T-cell (primary cell): ENCODE measurements at regions not wholly inside any gene's neighbourhood (a gene's known extent, or its start where the extent isn't known, plus 50 kb on each side); places are given as distances from the start of the nearest gene placed in this dataset.
"Not testable (repeated sequence)": the region's sequence is repeated elsewhere in the genome, so short reads cannot be mapped to it uniquely, and the experiment has no call there.

Source experiments
- ATAC-seq, 4 experiments: fragments of 200-7000 bp in 3 of 4; fragments of 150-1000 bp in 1 of 4; cut with Tn5 transposase; replicated peaks in 1 of 4; 1 replicate in 3 of 4; 2 replicates in 1 of 4; pipeline ENCODE4 v1.10.0; 2021; ENCODE audit warnings: moderate library complexity in 3 of 4, mild to moderate bottlenecking in 2 of 4, moderate number of reproducible peaks in 1 of 4
- CTCF ChIA-PET, 2 donors: fragments of 300-600 bp; sonication (Branson Sonifier 250); formaldehyde crosslinking; loops; one replicate each; lab custom pipeline; 2022; ENCODE audit warnings: antibody characterized with exemption in 2 of 2; lab: Charles Lee
- POLR2A ChIA-PET, 2 donors: fragments of 300-600 bp; sonication (Branson Sonifier 250); formaldehyde crosslinking; loops; one replicate each; lab custom pipeline; 2022; ENCODE audit warnings: antibody characterized with exemption in 2 of 2; lab: Charles Lee
- DNase-seq, 35 experiments: peaks; one replicate each; pipeline versions ENCODE4 v3.0.0 to v3.0.0-alpha.2; 2013 to 2023
- H3K27ac ChIP-seq: one replicate; pipeline ENCODE4 v1.5.1; 2013; ENCODE audit warnings: low read length
- H3K27me3 ChIP-seq, 2 experiments: replicated peaks in 1 of 2; 1 replicate in 1 of 2; 2 replicates in 1 of 2; pipeline versions ENCODE4 v1.6.1 to v1.7.0; 2013; ENCODE audit warnings: low read length in 1 of 2, mixed read lengths in 1 of 2; ENCODE audit not compliant: control insufficient read depth in 2 of 2, insufficient read depth in 2 of 2; ENCODE audit errors: extremely low read depth in 1 of 2
- H3K36me3 ChIP-seq, 2 donors: 1 replicate in 1 of 2; 2 replicates in 1 of 2; pipeline versions ENCODE4 v1.6.1 to v1.7.0; 2013; ENCODE audit warnings: low read length in 1 of 2; ENCODE audit not compliant: control insufficient read depth in 2 of 2, insufficient read depth in 1 of 2; ENCODE audit errors: extremely low read depth in 1 of 2
- H3K4me1 ChIP-seq, 2 experiments: 1 replicate in 1 of 2; 2 replicates in 1 of 2; pipeline versions ENCODE4 v1.6.1 to v1.7.0; 2013; ENCODE audit warnings: low read length in 2 of 2, mixed read lengths in 1 of 2; ENCODE audit not compliant: insufficient read depth in 2 of 2, control insufficient read depth in 1 of 2; ENCODE audit errors: extremely low read depth in 1 of 2
- H3K4me3 ChIP-seq, 2 donors: 1 replicate in 1 of 2; 2 replicates in 1 of 2; pipeline versions ENCODE4 v1.5.1 to v1.7.0; 2013; ENCODE audit warnings: mild to moderate bottlenecking in 2 of 2, low read length in 1 of 2, moderate library complexity in 1 of 2; ENCODE audit not compliant: control insufficient read depth in 1 of 2; ENCODE audit errors: extremely low read depth in 1 of 2
- H3K9me3 ChIP-seq: 2 replicates; pipeline ENCODE4 v1.7.0; 2013
- H3K27ac Mint-ChIP-seq, 2 donors: one replicate each; pipeline ENCODE4 v1.8.0; 2020 to 2021; ENCODE audit warnings: mild to moderate bottlenecking in 2 of 2, mixed read lengths in 2 of 2
- H3K27me3 Mint-ChIP-seq, 2 donors: one replicate each; pipeline ENCODE4 v1.8.0; 2021 to 2022; ENCODE audit warnings: mixed read lengths in 2 of 2
- H3K36me3 Mint-ChIP-seq: one replicate; pipeline ENCODE4 v1.8.0; 2021; ENCODE audit warnings: mixed read lengths
- H3K4me1 Mint-ChIP-seq, 3 donors: one replicate each; pipeline ENCODE4 v1.8.0; 2020 to 2022; ENCODE audit warnings: mixed read lengths in 3 of 3, mild to moderate bottlenecking in 1 of 3
- H3K4me3 Mint-ChIP-seq, 3 donors: one replicate each; pipeline ENCODE4 v1.8.0; 2020 to 2022; ENCODE audit warnings: mild to moderate bottlenecking in 3 of 3, mixed read lengths in 3 of 3, moderate library complexity in 3 of 3
- H3K9me3 Mint-ChIP-seq, 3 donors: one replicate each; pipeline ENCODE4 v1.8.0; 2020 to 2022; ENCODE audit warnings: mixed read lengths in 3 of 3
- WGBS: methylation state at CpG from one replicate; pipeline ENCODE4 v1.1.5; 2013; ENCODE audit warnings: missing lambda C conversion rate; ENCODE audit not compliant: insufficient coverage; 5-methylcytosine and 5-hydroxymethylcytosine counted together

GRCh38 chr15:20306497-20307106 lies 235.0 kb downstream of the GOLGA6L6 start:
- H3K4me3 Mint-ChIP-seq, H3K4me1 Mint-ChIP-seq, H3K9me3 Mint-ChIP-seq, H3K27ac ChIP-seq, H3K36me3 ChIP-seq, H3K27me3 Mint-ChIP-seq, ATAC-seq, H3K4me3 ChIP-seq, H3K9me3 ChIP-seq, H3K36me3 Mint-ChIP-seq, CTCF ChIA-PET, H3K4me1 ChIP-seq, DNase-seq, H3K27ac Mint-ChIP-seq, POLR2A ChIA-PET: not testable (repeated sequence)
- peaks cover 0 to 14% of the 10 kb centered on the region in 2 experiments for H3K27me3 ChIP-seq
- 49% methylated on average over 3 of the region's 3 CpGs for WGBS

GRCh38 chr15:20305912-20306311 lies 235.7 kb downstream of the GOLGA6L6 start:
- ATAC-seq, H3K9me3 ChIP-seq, H3K27me3 Mint-ChIP-seq, H3K27ac Mint-ChIP-seq, H3K4me3 ChIP-seq, H3K36me3 Mint-ChIP-seq, H3K4me1 ChIP-seq, H3K4me1 Mint-ChIP-seq, POLR2A ChIA-PET, CTCF ChIA-PET, H3K4me3 Mint-ChIP-seq, DNase-seq, H3K27ac ChIP-seq, H3K9me3 Mint-ChIP-seq, H3K36me3 ChIP-seq: not testable (repeated sequence)
- WGBS = 74% methylated on average over 7 of the region's 7 CpGs
- H3K27me3 ChIP-seq = peaks cover 0 to 14% of the 10 kb centered on the region in 2 experiments

GRCh38 chr15:20305015-20305465 lies 236.6 kb downstream of the GOLGA6L6 start:
- H3K9me3 Mint-ChIP-seq, H3K9me3 ChIP-seq, DNase-seq, H3K27ac Mint-ChIP-seq, CTCF ChIA-PET, H3K27me3 Mint-ChIP-seq, H3K27ac ChIP-seq, POLR2A ChIA-PET, H3K36me3 Mint-ChIP-seq, H3K4me3 Mint-ChIP-seq, H3K4me1 Mint-ChIP-seq, H3K36me3 ChIP-seq, H3K4me3 ChIP-seq, H3K4me1 ChIP-seq, ATAC-seq: not testable (repeated sequence)
- 89% methylated on average over 4 of the region's 6 CpGs for WGBS
- peaks cover 0 to 14% of the 10 kb centered on the region in 2 experiments for H3K27me3 ChIP-seq

- peaks cover 0 to 14% of the 10 kb centered on the region in 2 experiments for H3K27me3 ChIP-seq
- WGBS = 75% methylated on average over 10 of the region's 10 CpGs
- H3K9me3 ChIP-seq, H3K4me3 Mint-ChIP-seq, H3K36me3 Mint-ChIP-seq, H3K36me3 ChIP-seq, H3K4me1 Mint-ChIP-seq, H3K4me1 ChIP-seq, H3K27me3 Mint-ChIP-seq, H3K9me3 Mint-ChIP-seq, H3K27ac ChIP-seq, H3K27ac Mint-ChIP-seq, POLR2A ChIA-PET, CTCF ChIA-PET, H3K4me3 ChIP-seq, DNase-seq, ATAC-seq: not testable (repeated sequence)
Observed at GRCh38 chr15:20304282-20305014, 237.2 kb downstream of the GOLGA6L6 start.

- H3K27ac ChIP-seq, H3K4me3 Mint-ChIP-seq, H3K4me1 Mint-ChIP-seq, CTCF ChIA-PET, H3K9me3 Mint-ChIP-seq, H3K36me3 Mint-ChIP-seq, H3K9me3 ChIP-seq, H3K27me3 Mint-ChIP-seq, ATAC-seq, POLR2A ChIA-PET, H3K4me1 ChIP-seq, H3K27ac Mint-ChIP-seq, H3K36me3 ChIP-seq, H3K4me3 ChIP-seq: not testable (repeated sequence)
- DNase-seq = peak in 1 of 35 experiments; percentile 11
- peaks cover 0 to 14% of the 10 kb centered on the region in 2 experiments for H3K27me3 ChIP-seq
- 78% methylated on average over 4 of the region's 4 CpGs for WGBS
Observed at GRCh38 chr15:20303248-20304171, 238.1 kb downstream of the GOLGA6L6 start.

- H3K27ac Mint-ChIP-seq, ATAC-seq: not testable (repeated sequence)
Observed at GRCh38 chr15:20302141-20303069, 239.2 kb downstream of the GOLGA6L6 start.

More at GRCh38 chr15:20302141-20303069, 239.2 kb downstream of the GOLGA6L6 start:
- WGBS = 84% methylated on average over 11 of the region's 11 CpGs
- H3K36me3 ChIP-seq, POLR2A ChIA-PET, H3K4me3 ChIP-seq, H3K36me3 Mint-ChIP-seq, H3K27me3 Mint-ChIP-seq, H3K4me3 Mint-ChIP-seq, H3K27ac ChIP-seq, CTCF ChIA-PET, H3K4me1 Mint-ChIP-seq, H3K4me1 ChIP-seq, H3K9me3 ChIP-seq, DNase-seq, H3K9me3 Mint-ChIP-seq: not testable (repeated sequence)
- peaks cover 0 to 14% of the 10 kb centered on the region in 2 experiments for H3K27me3 ChIP-seq
